GM12878 (cell line): ENCODE measurements at regions not wholly inside any gene's neighbourhood (a gene's known extent, or its start where the extent isn't known, plus 50 kb on each side); places are given as distances from the start of the nearest gene placed in this dataset.
"Not testable (repeated sequence)": the region's sequence is repeated elsewhere in the genome, so short reads cannot be mapped to it uniquely, and the experiment has no call there.

ENCODE experiments used
- ATAC-seq: fragments of 200-7000 bp; cut with Tn5 transposase; 3 replicates; pipeline ENCODE4 v1.9.1; 2020; ENCODE audit warnings: mild to moderate bottlenecking, moderate library complexity
- BruUV-seq: library from RNA; stranded (reverse); fragments of 400-500 nt; replicated peaks from 2 replicates; lab custom pipeline; 2021; lab: Mats Ljungman, UMichigan
- CTCF ChIA-PET: fragments of 300-600 bp; sonication (Branson Sonifier 250); formaldehyde crosslinking; extraction: SDS; loops from one replicate; lab custom pipeline; 2021; ENCODE audit warnings: inconsistent platforms; lab: Yijun Ruan, JAX
- POLR2A ChIA-PET: fragments of 350-600 bp; formaldehyde crosslinking; extraction: SDS; loops from one replicate; lab custom pipeline; 2021; ENCODE audit warnings: inconsistent platforms; lab: Charles Lee
- RAD21 ChIA-PET: fragments of 300-600 bp; sonication (Branson Sonifier 250); formaldehyde crosslinking; loops from one replicate; lab custom pipeline; 2023; ENCODE audit warnings: antibody characterized with exemption; ENCODE audit not compliant: unreplicated experiment; lab: Charles Lee
- SMC1A ChIA-PET: fragments of 300-600 bp; sonication (Branson Sonifier 250); formaldehyde crosslinking; loops from one replicate; lab custom pipeline; 2023; ENCODE audit not compliant: unreplicated experiment, uncharacterized antibody; lab: Charles Lee
- DNase-seq: peaks from one replicate; pipeline ENCODE4 v3.0.0-alpha.2; 2011; ENCODE audit warnings: low read depth, low spot score
- FAIRE-seq: peaks from 3 replicates; lab custom pipeline; 2011; peaks lifted over from hg19 to GRCh38; lab: Jason Lieb, UNC
- H2AFZ ChIP-seq: 2 replicates; pipeline ENCODE4 v1.6.0; 2011; ENCODE audit warnings: low read depth, low read length, control low read depth; ENCODE audit not compliant: control insufficient read depth
- H3K27ac ChIP-seq: 2 replicates; pipeline ENCODE4 v1.5.1; 2011; ENCODE audit warnings: control low read depth; ENCODE audit not compliant: control insufficient read depth, insufficient read depth
- H3K27me3 ChIP-seq, 2 experiments: replicated peaks in 1 of 2; 2 replicates each; pipeline versions ENCODE4 v1.6.0 to v1.6.1; 2011; ENCODE audit warnings: low read length in 1 of 2; ENCODE audit not compliant: control insufficient read depth in 2 of 2, insufficient read depth in 2 of 2
- H3K36me3 ChIP-seq, 2 experiments: 2 replicates each; pipeline ENCODE4 v1.5.1; 2011; ENCODE audit warnings: low read length in 1 of 2; ENCODE audit not compliant: control insufficient read depth in 2 of 2, insufficient read depth in 2 of 2
- H3K4me1 ChIP-seq: 2 replicates; pipeline ENCODE4 v1.6.1; 2011; ENCODE audit warnings: mild to moderate bottlenecking, low read length, moderate library complexity, mixed read lengths; ENCODE audit not compliant: control insufficient read depth, insufficient read depth
- H3K4me2 ChIP-seq: 2 replicates; pipeline ENCODE4 v1.6.0; 2011; ENCODE audit warnings: control low read depth; ENCODE audit not compliant: control insufficient read depth, insufficient read depth
- H3K4me3 ChIP-seq: fragments of 200-600 bp; sonication (generic); 2 replicates; pipeline ENCODE4 v1.5.1; 2016
- H3K79me2 ChIP-seq: 2 replicates; pipeline ENCODE4 v1.6.0; 2011; ENCODE audit warnings: low read length; ENCODE audit not compliant: control insufficient read depth, insufficient read depth
- H3K9ac ChIP-seq: 2 replicates; pipeline ENCODE4 v1.8.0; 2011; ENCODE audit warnings: low read length, control low read depth, mixed read lengths; ENCODE audit not compliant: control insufficient read depth, insufficient read depth
- H3K9me3 ChIP-seq: replicated peaks from 3 replicates; pipeline ENCODE4 v1.5.1; 2011; ENCODE audit warnings: mild to moderate bottlenecking, low read length; ENCODE audit not compliant: control insufficient read depth, insufficient read depth
- H4K20me1 ChIP-seq: 2 replicates; pipeline ENCODE4 v1.6.0; 2011; ENCODE audit not compliant: control insufficient read depth, insufficient read depth
- FOXM1 ChIP-seq: IDR thresholded peaks from 2 replicates; pipeline ENCODE4 v1.6.1; 2012; ENCODE audit warnings: low read depth, mild to moderate bottlenecking, inconsistent platforms, low read length, moderate library complexity
- MYB ChIP-seq: fragments of 150-350 bp; IDR thresholded peaks from 2 replicates; pipeline ENCODE4 v1.6.1; 2014; ENCODE audit warnings: mild to moderate bottlenecking, low read depth, low read length, borderline replicate concordance
- PML ChIP-seq: IDR thresholded peaks from 2 replicates; pipeline ENCODE4 v1.6.1; 2012; ENCODE audit warnings: low read length, inconsistent platforms
- WGBS: methylation state at CpG from one replicate; pipeline ENCODE4 v1.1.6; 2016; ENCODE audit warnings: low lambda C conversion rate; ENCODE audit not compliant: insufficient replicate concordance, insufficient coverage; ENCODE audit errors: missing lambda C conversion rate; 5-methylcytosine and 5-hydroxymethylcytosine counted together
- in situ Hi-C: fragments of 300-500 bp; cut with MboI; formaldehyde crosslinking; loops from 9 replicates; pipeline ENCODE4 v1.14.3; 2018; ENCODE audit warnings: mixed read lengths
- intact Hi-C: fragments of 100-400 bp; cut with micrococcal nuclease; formaldehyde crosslinking; loops from one replicate; pipeline ENCODE4 v1.14.2; 2022; ENCODE audit not compliant: unreplicated experiment
- TF ChIP-seq, protein P1 (sequence below): fragments of 450-650 bp; IDR thresholded peaks from 2 replicates; pipeline ENCODE4 v1.6.1; 2017; ENCODE audit warnings: mild to moderate bottlenecking, moderate library complexity

DNA sequence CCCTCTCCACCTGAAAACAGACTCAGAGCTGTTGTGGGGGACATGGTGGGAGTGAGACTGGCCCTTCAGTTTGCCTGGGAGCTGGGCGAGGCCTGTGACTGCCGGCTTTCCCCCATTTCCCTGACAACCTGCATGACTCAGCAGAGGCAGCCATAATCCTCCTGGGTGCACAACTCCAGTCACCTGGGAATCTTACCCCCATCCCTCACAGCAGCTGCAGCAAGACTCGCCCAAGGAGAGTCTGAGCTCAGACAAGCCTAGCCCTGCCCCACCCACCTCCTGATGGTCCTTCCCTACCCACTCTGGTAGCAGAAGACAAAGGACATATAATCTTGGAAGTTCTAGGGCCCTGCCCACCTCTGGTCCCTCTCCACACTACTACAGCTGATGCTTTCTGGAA is 207.3 kb upstream of the ARID2 start:
- 79% methylated on average over 3 of the region's 3 CpGs for WGBS
- Histone ChIP-seq H2AFZ (no peak overlapping the region), H3K79me2 (no peaks in the 10 kb centered on the region), H3K27ac (no peak overlapping the region), H4K20me1 (no peaks in the 10 kb centered on the region), H3K36me3 (no peaks in the 10 kb centered on the region), H3K27me3 (no peaks in the 10 kb centered on the region), H3K4me2 (no peak overlapping the region), H3K9me3 (no peaks in the 10 kb centered on the region; the same call in 2 of the 3 replicates), H3K4me3 (no peak overlapping the region), H3K4me1 (no peaks in the 10 kb centered on the region; the same call in 1 of the 2 replicates), H3K9ac (no peak overlapping the region)
- ChIA-PET SMC1A (interaction anchor here (0.6 kb wide), 1 partner anchor 250 kb away, joined by 3 read pairs; no protein-coding TSS in a partner anchor), RAD21 (no interaction called here), POLR2A (no interaction called here), CTCF (interaction anchor here (1.5 kb wide), 1 partner anchor 22 kb away, joined by 4 read pairs; no protein-coding TSS in a partner anchor)
- TF ChIP-seq PML (no peak), MYB (no peak), FOXM1 (no peak)
- TF ChIP-seq, protein P1, sequence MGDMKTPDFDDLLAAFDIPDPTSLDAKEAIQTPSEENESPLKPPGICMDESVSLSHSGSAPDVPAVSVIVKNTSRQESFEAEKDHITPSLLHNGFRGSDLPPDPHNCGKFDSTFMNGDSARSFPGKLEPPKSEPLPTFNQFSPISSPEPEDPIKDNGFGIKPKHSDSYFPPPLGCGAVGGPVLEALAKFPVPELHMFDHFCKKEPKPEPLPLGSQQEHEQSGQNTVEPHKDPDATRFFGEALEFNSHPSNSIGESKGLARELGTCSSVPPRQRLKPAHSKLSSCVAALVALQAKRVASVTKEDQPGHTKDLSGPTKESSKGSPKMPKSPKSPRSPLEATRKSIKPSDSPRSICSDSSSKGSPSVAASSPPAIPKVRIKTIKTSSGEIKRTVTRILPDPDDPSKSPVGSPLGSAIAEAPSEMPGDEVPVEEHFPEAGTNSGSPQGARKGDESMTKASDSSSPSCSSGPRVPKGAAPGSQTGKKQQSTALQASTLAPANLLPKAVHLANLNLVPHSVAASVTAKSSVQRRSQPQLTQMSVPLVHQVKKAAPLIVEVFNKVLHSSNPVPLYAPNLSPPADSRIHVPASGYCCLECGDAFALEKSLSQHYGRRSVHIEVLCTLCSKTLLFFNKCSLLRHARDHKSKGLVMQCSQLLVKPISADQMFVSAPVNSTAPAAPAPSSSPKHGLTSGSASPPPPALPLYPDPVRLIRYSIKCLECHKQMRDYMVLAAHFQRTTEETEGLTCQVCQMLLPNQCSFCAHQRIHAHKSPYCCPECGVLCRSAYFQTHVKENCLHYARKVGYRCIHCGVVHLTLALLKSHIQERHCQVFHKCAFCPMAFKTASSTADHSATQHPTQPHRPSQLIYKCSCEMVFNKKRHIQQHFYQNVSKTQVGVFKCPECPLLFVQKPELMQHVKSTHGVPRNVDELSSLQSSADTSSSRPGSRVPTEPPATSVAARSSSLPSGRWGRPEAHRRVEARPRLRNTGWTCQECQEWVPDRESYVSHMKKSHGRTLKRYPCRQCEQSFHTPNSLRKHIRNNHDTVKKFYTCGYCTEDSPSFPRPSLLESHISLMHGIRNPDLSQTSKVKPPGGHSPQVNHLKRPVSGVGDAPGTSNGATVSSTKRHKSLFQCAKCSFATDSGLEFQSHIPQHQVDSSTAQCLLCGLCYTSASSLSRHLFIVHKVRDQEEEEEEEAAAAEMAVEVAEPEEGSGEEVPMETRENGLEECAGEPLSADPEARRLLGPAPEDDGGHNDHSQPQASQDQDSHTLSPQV = no peak
- no peak for FAIRE-seq
- BruUV-seq = no TSS peak
- intact Hi-C loops = no loop called here
- no peak for ATAC-seq
- in situ Hi-C loops = no loop called here
- no peak for DNase-seq

GRCh38 chr12:45526823-45527222 is 202.7 kb upstream of the ARID2 start:
- CTCF ChIA-PET, H3K4me1 ChIP-seq, RAD21 ChIA-PET, H3K9me3 ChIP-seq, BruUV-seq, in situ Hi-C loops, intact Hi-C loops, H3K4me2 ChIP-seq, H3K27me3 ChIP-seq, FAIRE-seq, H3K27ac ChIP-seq, POLR2A ChIA-PET, H3K36me3 ChIP-seq, H3K4me3 ChIP-seq, H2AFZ ChIP-seq, H3K79me2 ChIP-seq, SMC1A ChIA-PET, H4K20me1 ChIP-seq, DNase-seq, H3K9ac ChIP-seq, ATAC-seq: not testable (repeated sequence)
- WGBS = 94% methylated on average over 1 of the region's 1 CpG
